A549 (cell line): ENCODE measurements at regions not wholly inside any gene's neighbourhood (a gene's known extent, or its start where the extent isn't known, plus 50 kb on each side); places are given as distances from the start of the nearest gene placed in this dataset.

Source experiments
- ATAC-seq, 2 experiments: fragments of 200-7000 bp in 1 of 2; fragments of >200 bp in 1 of 2; cut with Nextera tagmentation in 1 of 2; cut with Tn5 transposase in 1 of 2; 3 replicates each; pipeline versions ENCODE4 v1.8.0 to v1.9.1; 2018 to 2020; ENCODE audit warnings: mild to moderate bottlenecking in 1 of 2, moderate library complexity in 1 of 2
- CTCF ChIA-PET: fragments of 300-600 bp; sonication (Branson Sonifier 250); formaldehyde crosslinking; extraction: SDS; loops from one replicate; lab custom pipeline; 2021; ENCODE audit warnings: antibody characterized with exemption, inconsistent platforms; lab: Yijun Ruan, JAX
- POLR2A ChIA-PET: fragments of 350-600 bp; formaldehyde crosslinking; extraction: SDS; loops from one replicate; lab custom pipeline; 2021; ENCODE audit warnings: antibody characterized with exemption, inconsistent platforms; lab: Yijun Ruan, JAX
- DNase-seq, 2 experiments: peaks; one replicate each; pipeline versions ENCODE4 v3.0.0 to v3.0.0-alpha.2; 2011 to 2016; ENCODE audit warnings: low read depth in 1 of 2, low spot score in 1 of 2
- FAIRE-seq: peaks from 2 replicates; lab custom pipeline; 2011; peaks lifted over from hg19 to GRCh38; lab: Jason Lieb, UNC
- H3K27ac ChIP-seq, 2 experiments: fragments of >200 bp; sonication (Bioruptor Twin); formaldehyde crosslinking; 3 replicates each; pipeline ENCODE4 v1.5.1; 2016 to 2017
- H3K4me1 ChIP-seq: fragments of >200 bp; sonication (Bioruptor Twin); formaldehyde crosslinking; 3 replicates; pipeline ENCODE4 v1.6.1; 2016
- H3K4me2 ChIP-seq: fragments of >200 bp; sonication (Bioruptor Twin); formaldehyde crosslinking; 3 replicates; pipeline ENCODE4 v1.6.1; 2016
- H3K4me3 ChIP-seq: fragments of >200 bp; sonication (Bioruptor Twin); formaldehyde crosslinking; 3 replicates; pipeline ENCODE4 v1.5.1; 2016
- H3K9me3 ChIP-seq: fragments of >200 bp; sonication (Bioruptor Twin); formaldehyde crosslinking; 3 replicates; pipeline ENCODE4 v1.6.1; 2016
- BCL3 ChIP-seq: fragments of >200 bp; sonication (Bioruptor Twin); formaldehyde crosslinking; IDR thresholded peaks from 3 replicates; pipeline ENCODE4 v1.6.1; 2016
- CHD4 ChIP-seq: fragments of 200-600 bp; sonication (generic); IDR thresholded peaks from 2 replicates; pipeline ENCODE4 v1.6.1; 2016; ENCODE audit warnings: antibody characterized with exemption, mild to moderate bottlenecking, borderline replicate concordance
- EHF ChIP-seq: fragments of 250-450 bp; sonication (Bioruptor Pico); IDR thresholded peaks from 2 replicates; pipeline ENCODE4 v1.5.0; 2020; ENCODE audit warnings: mild to moderate bottlenecking
- EP300 ChIP-seq, 2 experiments: fragments of >200 bp; sonication (Bioruptor Twin); formaldehyde crosslinking; IDR thresholded peaks; 2 replicates in 1 of 2; 3 replicates in 1 of 2; pipeline ENCODE4 v1.6.1; 2016 to 2017
- FOSB ChIP-seq: fragments of 250-450 bp; sonication (Bioruptor Pico); IDR thresholded peaks from 2 replicates; pipeline ENCODE4 v1.5.0; 2020; ENCODE audit warnings: mild to moderate bottlenecking, moderate library complexity
- GATA3 ChIP-seq: IDR thresholded peaks from 2 replicates; pipeline ENCODE4 v1.6.1; 2012; ENCODE audit warnings: borderline replicate concordance
- HDAC2 ChIP-seq: fragments of 200-600 bp; sonication (generic); IDR thresholded peaks from 2 replicates; pipeline ENCODE4 v1.6.1; 2016
- HES2 ChIP-seq: fragments of >200 bp; sonication (Bioruptor Twin); formaldehyde crosslinking; IDR thresholded peaks from 2 replicates; pipeline ENCODE4 v1.6.1; 2016
- HEYL ChIP-seq: fragments of 250-450 bp; sonication (Bioruptor Pico); IDR thresholded peaks from 2 replicates; pipeline ENCODE4 v1.8.0; 2021; ENCODE audit warnings: mild to moderate bottlenecking, moderate library complexity
- HOXA7 ChIP-seq: fragments of 250-450 bp; sonication (Bioruptor Pico); IDR thresholded peaks from 2 replicates; pipeline ENCODE4 v1.5.0; 2020; ENCODE audit warnings: mild to moderate bottlenecking, moderate library complexity
- HOXB5 ChIP-seq: fragments of 250-450 bp; sonication (Bioruptor Pico); IDR thresholded peaks from 2 replicates; pipeline ENCODE4 v1.5.0; 2020; ENCODE audit warnings: mild to moderate bottlenecking, moderate library complexity
- KDM1A ChIP-seq: fragments of 200-600 bp; sonication (generic); IDR thresholded peaks from 2 replicates; pipeline ENCODE4 v1.6.1; 2016; ENCODE audit warnings: low read depth, mild to moderate bottlenecking
- KDM5A ChIP-seq: fragments of 200-600 bp; sonication (generic); IDR thresholded peaks from 2 replicates; pipeline ENCODE4 v1.6.1; 2016; ENCODE audit warnings: antibody characterized with exemption, mild to moderate bottlenecking
- MAFK ChIP-seq: fragments of 450-650 bp; IDR thresholded peaks from 2 replicates; pipeline ENCODE4 v1.6.1; 2014; ENCODE audit not compliant: partially characterized antibody
- MAZ ChIP-seq: fragments of 150-350 bp; IDR thresholded peaks from 2 replicates; pipeline ENCODE4 v1.6.1; 2014; ENCODE audit warnings: antibody characterized with exemption, low read depth, low read length, borderline replicate concordance
- PBX3 ChIP-seq: IDR thresholded peaks from 2 replicates; pipeline ENCODE4 v1.6.1; 2012
- PHF8 ChIP-seq: fragments of 200-600 bp; sonication (generic); IDR thresholded peaks from 2 replicates; pipeline ENCODE4 v1.6.1; 2016; ENCODE audit warnings: low read depth, mild to moderate bottlenecking, antibody characterized with exemption, moderate library complexity, borderline replicate concordance
- RCOR1 ChIP-seq: fragments of 150-350 bp; IDR thresholded peaks from 2 replicates; pipeline ENCODE4 v1.6.1; 2014; ENCODE audit warnings: antibody characterized with exemption, low read length, low read depth
- SMC3 ChIP-seq: fragments of >200 bp; sonication (Bioruptor Twin); formaldehyde crosslinking; IDR thresholded peaks from 3 replicates; pipeline ENCODE4 v1.6.1; 2018; ENCODE audit warnings: inconsistent platforms
- SREBF2 ChIP-seq: fragments of 450-650 bp; IDR thresholded peaks from 2 replicates; pipeline ENCODE4 v1.6.1; 2014; ENCODE audit warnings: mild to moderate bottlenecking, moderate library complexity
- TFCP2L1 ChIP-seq: fragments of 250-450 bp; sonication (Bioruptor Pico); IDR thresholded peaks from 2 replicates; pipeline ENCODE4 v1.5.0; 2021; ENCODE audit warnings: mild to moderate bottlenecking
- ZFP36 ChIP-seq: fragments of 450-650 bp; IDR thresholded peaks from 2 replicates; pipeline ENCODE4 v1.6.1; 2014; ENCODE audit warnings: borderline replicate concordance; ENCODE audit not compliant: partially characterized antibody
- ZSCAN20 ChIP-seq: fragments of 250-450 bp; sonication (Bioruptor Pico); IDR thresholded peaks from 2 replicates; pipeline ENCODE4 v1.8.0; 2022; ENCODE audit warnings: mild to moderate bottlenecking, moderate library complexity
- WGBS: methylation state at CpG from one replicate; pipeline ENCODE4 v1.1.6; 2017; ENCODE audit errors: missing lambda C conversion rate; 5-methylcytosine and 5-hydroxymethylcytosine counted together
- TF ChIP-seq, protein P1 (sequence below): fragments of 450-650 bp; IDR thresholded peaks from 2 replicates; pipeline ENCODE4 v1.6.1; 2014; ENCODE audit warnings: antibody characterized with exemption
- TF ChIP-seq, protein P2 (sequence below): IDR thresholded peaks from 2 replicates; pipeline ENCODE4 v1.6.1; 2012; ENCODE audit warnings: low read depth, borderline replicate concordance
- TF ChIP-seq, protein P3 (sequence below): IDR thresholded peaks from 2 replicates; pipeline ENCODE4 v1.6.1; 2012
- TF ChIP-seq, protein P4 (sequence below): fragments of 250-450 bp; sonication (Bioruptor Pico); IDR thresholded peaks from 2 replicates; pipeline ENCODE4 v1.5.0; 2021; ENCODE audit warnings: mild to moderate bottlenecking, moderate library complexity, borderline replicate concordance

- TF ChIP-seq ZSCAN20 (CRISPR knock-in tag), result no peak
- TF ChIP-seq EHF (CRISPR knock-in tag), result no peak
- no peak for TF ChIP-seq PHF8
- TF ChIP-seq FOSB (CRISPR knock-in tag), result no peak
- no peak for TF ChIP-seq SMC3
- no peak for TF ChIP-seq PBX3
- no peak for TF ChIP-seq MAFK
- no peak for TF ChIP-seq GATA3
- no peak for TF ChIP-seq RCOR1
- TF ChIP-seq EP300 (IDR thresholded peaks at IDR 0.05), result no peak
- TF ChIP-seq, all 56 proteins: peak for 0
Observed at GRCh38 chr14:87067061-87067460, 925.9 kb downstream of the GALC start (continued).

DNA sequence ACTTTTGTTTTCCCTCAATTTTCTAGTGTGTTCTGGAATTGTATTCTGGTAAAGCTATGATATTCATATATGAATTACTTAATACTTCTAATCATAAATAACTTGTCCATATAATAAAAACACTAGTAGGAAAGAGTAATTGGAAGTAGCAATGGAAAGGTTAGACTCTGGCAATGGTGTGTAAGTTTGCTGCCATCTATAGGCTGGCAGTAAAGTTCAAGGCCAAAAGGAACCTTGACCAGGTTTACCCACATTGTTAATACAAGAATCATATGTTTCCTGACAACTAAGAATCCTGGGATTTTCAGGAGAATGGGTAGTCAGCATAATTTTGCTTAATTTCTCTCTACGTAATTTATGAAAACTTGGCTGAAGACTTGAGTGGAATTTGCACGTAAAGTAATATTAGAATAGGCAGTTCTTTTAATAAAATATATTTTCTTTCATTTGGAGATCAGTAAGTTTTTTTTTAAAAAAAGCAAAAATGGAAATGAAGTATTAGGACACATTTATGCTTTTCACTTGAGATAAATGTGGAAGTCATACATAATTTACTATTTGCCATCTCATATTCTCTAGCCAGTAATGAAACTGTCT, 926.7 kb downstream of the GALC start:
- 11% methylated on average over 2 of the region's 2 CpGs for WGBS
- H3K9me3 ChIP-seq, result no peaks in the 10 kb centered on the region
- ATAC-seq, result no peak
- CTCF ChIA-PET, result interaction anchor here (1.0 to 1.1 kb wide), 2 partner anchors 16 to 24 kb away, joined by 3 to 4 read pairs; no protein-coding TSS in a partner anchor
- no peak for DNase-seq
- H3K4me3 ChIP-seq, result no peak overlapping the region
- no peak for FAIRE-seq
- H3K27ac ChIP-seq, result no peak overlapping the region
- POLR2A ChIA-PET, result no interaction called here
- no peaks in the 10 kb centered on the region for H3K4me1 ChIP-seq
- no peak for TF ChIP-seq KDM5A
- TF ChIP-seq ZFP36, result no peak
- no peak for TF ChIP-seq ZSCAN20 (CRISPR knock-in tag)
- no peak for TF ChIP-seq PBX3
- TF ChIP-seq HEYL (CRISPR knock-in tag), result no peak
- TF ChIP-seq, protein P1, sequence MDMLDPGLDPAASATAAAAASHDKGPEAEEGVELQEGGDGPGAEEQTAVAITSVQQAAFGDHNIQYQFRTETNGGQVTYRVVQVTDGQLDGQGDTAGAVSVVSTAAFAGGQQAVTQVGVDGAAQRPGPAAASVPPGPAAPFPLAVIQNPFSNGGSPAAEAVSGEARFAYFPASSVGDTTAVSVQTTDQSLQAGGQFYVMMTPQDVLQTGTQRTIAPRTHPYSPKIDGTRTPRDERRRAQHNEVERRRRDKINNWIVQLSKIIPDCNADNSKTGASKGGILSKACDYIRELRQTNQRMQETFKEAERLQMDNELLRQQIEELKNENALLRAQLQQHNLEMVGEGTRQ, result no peak
- H3K4me2 ChIP-seq, result no peak overlapping the region

DNA sequence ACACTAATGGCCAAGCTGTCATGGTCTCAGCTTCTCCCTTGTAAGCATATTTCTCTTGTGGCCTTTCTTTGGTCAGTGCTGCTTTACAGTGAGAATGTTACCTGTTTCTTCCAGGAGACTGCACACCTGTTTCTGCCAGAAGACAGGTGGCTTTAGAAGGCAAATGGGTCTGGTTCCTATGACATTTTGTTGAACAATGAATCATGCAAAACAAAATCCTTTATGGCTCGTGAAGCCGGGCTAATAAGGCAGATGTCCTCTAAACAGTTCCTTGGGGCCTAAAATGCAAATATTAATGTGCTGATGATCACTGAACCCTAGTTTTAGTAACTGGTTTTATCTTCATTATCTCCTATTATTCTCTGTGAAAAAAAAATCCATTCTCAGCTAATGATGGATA, 927.6 kb downstream of the GALC start:
- Histone ChIP-seq H3K4me3 (no peak overlapping the region), H3K4me1 (no peaks in the 10 kb centered on the region), H3K9me3 (no peaks in the 10 kb centered on the region), H3K4me2 (no peak overlapping the region), H3K27ac (no peak overlapping the region)
- ChIA-PET POLR2A (no interaction called here), CTCF (interaction anchor here (1.1 kb wide), 1 partner anchor 25 kb away, joined by 3 read pairs; no protein-coding TSS in a partner anchor)
- FAIRE-seq (no peak), DNase-seq (no peak), ATAC-seq (no peak)
- WGBS, result 0% methylated on average over 2 of the region's 2 CpGs
- no peak for TF ChIP-seq BCL3
- TF ChIP-seq CHD4, result no peak
- no peak for TF ChIP-seq EHF (CRISPR knock-in tag)
- TF ChIP-seq MAZ, result no peak
- TF ChIP-seq, protein P2, sequence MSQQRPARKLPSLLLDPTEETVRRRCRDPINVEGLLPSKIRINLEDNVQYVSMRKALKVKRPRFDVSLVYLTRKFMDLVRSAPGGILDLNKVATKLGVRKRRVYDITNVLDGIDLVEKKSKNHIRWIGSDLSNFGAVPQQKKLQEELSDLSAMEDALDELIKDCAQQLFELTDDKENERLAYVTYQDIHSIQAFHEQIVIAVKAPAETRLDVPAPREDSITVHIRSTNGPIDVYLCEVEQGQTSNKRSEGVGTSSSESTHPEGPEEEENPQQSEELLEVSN, result no peak
- TF ChIP-seq HDAC2, result no peak
- TF ChIP-seq, protein P3, sequence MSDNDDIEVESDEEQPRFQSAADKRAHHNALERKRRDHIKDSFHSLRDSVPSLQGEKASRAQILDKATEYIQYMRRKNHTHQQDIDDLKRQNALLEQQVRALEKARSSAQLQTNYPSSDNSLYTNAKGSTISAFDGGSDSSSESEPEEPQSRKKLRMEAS, result no peak
- no peak for TF ChIP-seq HES2
- TF ChIP-seq, protein P4, sequence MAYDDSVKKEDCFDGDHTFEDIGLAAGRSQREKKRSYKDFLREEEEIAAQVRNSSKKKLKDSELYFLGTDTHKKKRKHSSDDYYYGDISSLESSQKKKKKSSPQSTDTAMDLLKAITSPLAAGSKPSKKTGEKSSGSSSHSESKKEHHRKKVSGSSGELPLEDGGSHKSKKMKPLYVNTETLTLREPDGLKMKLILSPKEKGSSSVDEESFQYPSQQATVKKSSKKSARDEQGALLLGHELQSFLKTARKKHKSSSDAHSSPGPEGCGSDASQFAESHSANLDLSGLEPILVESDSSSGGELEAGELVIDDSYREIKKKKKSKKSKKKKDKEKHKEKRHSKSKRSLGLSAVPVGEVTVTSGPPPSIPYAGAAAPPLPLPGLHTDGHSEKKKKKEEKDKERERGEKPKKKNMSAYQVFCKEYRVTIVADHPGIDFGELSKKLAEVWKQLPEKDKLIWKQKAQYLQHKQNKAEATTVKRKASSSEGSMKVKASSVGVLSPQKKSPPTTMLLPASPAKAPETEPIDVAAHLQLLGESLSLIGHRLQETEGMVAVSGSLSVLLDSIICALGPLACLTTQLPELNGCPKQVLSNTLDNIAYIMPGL (CRISPR knock-in tag), result no peak
- TF ChIP-seq PBX3, result no peak
- no peak for TF ChIP-seq HOXA7 (CRISPR knock-in tag)
- TF ChIP-seq HOXB5, result no peak
- TF ChIP-seq FOSB (CRISPR knock-in tag), result no peak
- no peak for TF ChIP-seq SREBF2
- no peak for TF ChIP-seq TFCP2L1 (CRISPR knock-in tag)
- no peak for TF ChIP-seq KDM1A
